GM12878 (cell line): ENCODE measurements at regions not wholly inside any gene's neighbourhood (a gene's known extent, or its start where the extent isn't known, plus 50 kb on each side); places are given as distances from the start of the nearest gene placed in this dataset.

Source experiments
- ATAC-seq: fragments of 200-7000 bp; cut with Tn5 transposase; 3 replicates; pipeline ENCODE4 v1.9.1; 2020; ENCODE audit warnings: mild to moderate bottlenecking, moderate library complexity
- BruUV-seq: library from RNA; stranded (reverse); fragments of 400-500 nt; replicated peaks from 2 replicates; lab custom pipeline; 2021; lab: Mats Ljungman, UMichigan
- CTCF ChIA-PET: fragments of 300-600 bp; sonication (Branson Sonifier 250); formaldehyde crosslinking; extraction: SDS; loops from one replicate; lab custom pipeline; 2021; ENCODE audit warnings: inconsistent platforms; lab: Yijun Ruan, JAX
- POLR2A ChIA-PET: fragments of 350-600 bp; formaldehyde crosslinking; extraction: SDS; loops from one replicate; lab custom pipeline; 2021; ENCODE audit warnings: inconsistent platforms; lab: Charles Lee
- RAD21 ChIA-PET: fragments of 300-600 bp; sonication (Branson Sonifier 250); formaldehyde crosslinking; loops from one replicate; lab custom pipeline; 2023; ENCODE audit warnings: antibody characterized with exemption; ENCODE audit not compliant: unreplicated experiment; lab: Charles Lee
- SMC1A ChIA-PET: fragments of 300-600 bp; sonication (Branson Sonifier 250); formaldehyde crosslinking; loops from one replicate; lab custom pipeline; 2023; ENCODE audit not compliant: unreplicated experiment, uncharacterized antibody; lab: Charles Lee
- DNase-seq: peaks from one replicate; pipeline ENCODE4 v3.0.0-alpha.2; 2011; ENCODE audit warnings: low read depth, low spot score
- FAIRE-seq: peaks from 3 replicates; lab custom pipeline; 2011; peaks lifted over from hg19 to GRCh38; lab: Jason Lieb, UNC
- H2AFZ ChIP-seq: 2 replicates; pipeline ENCODE4 v1.6.0; 2011; ENCODE audit warnings: low read depth, low read length, control low read depth; ENCODE audit not compliant: control insufficient read depth
- H3K27ac ChIP-seq: 2 replicates; pipeline ENCODE4 v1.5.1; 2011; ENCODE audit warnings: control low read depth; ENCODE audit not compliant: control insufficient read depth, insufficient read depth
- H3K27me3 ChIP-seq, 2 experiments: replicated peaks in 1 of 2; 2 replicates each; pipeline versions ENCODE4 v1.6.0 to v1.6.1; 2011; ENCODE audit warnings: low read length in 1 of 2; ENCODE audit not compliant: control insufficient read depth in 2 of 2, insufficient read depth in 2 of 2
- H3K36me3 ChIP-seq, 2 experiments: 2 replicates each; pipeline ENCODE4 v1.5.1; 2011; ENCODE audit warnings: low read length in 1 of 2; ENCODE audit not compliant: control insufficient read depth in 2 of 2, insufficient read depth in 2 of 2
- H3K4me1 ChIP-seq: 2 replicates; pipeline ENCODE4 v1.6.1; 2011; ENCODE audit warnings: mild to moderate bottlenecking, low read length, moderate library complexity, mixed read lengths; ENCODE audit not compliant: control insufficient read depth, insufficient read depth
- H3K4me2 ChIP-seq: 2 replicates; pipeline ENCODE4 v1.6.0; 2011; ENCODE audit warnings: control low read depth; ENCODE audit not compliant: control insufficient read depth, insufficient read depth
- H3K4me3 ChIP-seq: fragments of 200-600 bp; sonication (generic); 2 replicates; pipeline ENCODE4 v1.5.1; 2016
- H3K79me2 ChIP-seq: 2 replicates; pipeline ENCODE4 v1.6.0; 2011; ENCODE audit warnings: low read length; ENCODE audit not compliant: control insufficient read depth, insufficient read depth
- H3K9ac ChIP-seq: 2 replicates; pipeline ENCODE4 v1.8.0; 2011; ENCODE audit warnings: low read length, control low read depth, mixed read lengths; ENCODE audit not compliant: control insufficient read depth, insufficient read depth
- H3K9me3 ChIP-seq: replicated peaks from 3 replicates; pipeline ENCODE4 v1.5.1; 2011; ENCODE audit warnings: mild to moderate bottlenecking, low read length; ENCODE audit not compliant: control insufficient read depth, insufficient read depth
- H4K20me1 ChIP-seq: 2 replicates; pipeline ENCODE4 v1.6.0; 2011; ENCODE audit not compliant: control insufficient read depth, insufficient read depth
- CBX5 ChIP-seq: sonication (generic); IDR thresholded peaks from 2 replicates; pipeline ENCODE4 v1.6.1; 2016; ENCODE audit warnings: low read depth, moderate library complexity, mild to moderate bottlenecking, inconsistent platforms
- ETV6 ChIP-seq, 2 experiments: fragments of 450-650 bp in 1 of 2; IDR thresholded peaks in 1 of 2; conservative IDR thresholded peaks in 1 of 2; 2 replicates each; pipeline ENCODE4 v1.6.1; 2014; ENCODE audit warnings: antibody characterized with exemption in 1 of 2, borderline replicate concordance in 1 of 2, low read depth in 1 of 2, mild to moderate bottlenecking in 1 of 2, moderate library complexity in 1 of 2
- IKZF1 ChIP-seq: fragments of 450-650 bp; conservative IDR thresholded peaks from 2 replicates; pipeline ENCODE4 v1.6.1; 2017; ENCODE audit warnings: antibody characterized with exemption, mild to moderate bottlenecking
- MEF2A ChIP-seq: IDR thresholded peaks from 2 replicates; pipeline ENCODE4 v1.6.1; 2011; ENCODE audit warnings: low read depth, mild to moderate bottlenecking, low read length, moderate library complexity; ENCODE audit not compliant: insufficient read depth
- MTA3 ChIP-seq: IDR thresholded peaks from 2 replicates; pipeline ENCODE4 v1.6.1; 2012; ENCODE audit warnings: low read length, inconsistent platforms, borderline replicate concordance
- NFXL1 ChIP-seq: fragments of 450-650 bp; IDR thresholded peaks from 2 replicates; pipeline ENCODE4 v1.6.1; 2017; ENCODE audit warnings: antibody characterized with exemption, mild to moderate bottlenecking, borderline replicate concordance
- RB1 ChIP-seq: fragments of 450-650 bp; formaldehyde crosslinking; IDR thresholded peaks from 2 replicates; pipeline ENCODE4 v1.6.1; 2017; ENCODE audit warnings: mild to moderate bottlenecking, borderline replicate concordance
- STAT3 ChIP-seq: IDR thresholded peaks from 2 replicates; pipeline ENCODE4 v1.6.1; 2011; ENCODE audit warnings: low read depth, low read length, improper control_type of control experiment
- WGBS: methylation state at CpG from one replicate; pipeline ENCODE4 v1.1.6; 2016; ENCODE audit warnings: low lambda C conversion rate; ENCODE audit not compliant: insufficient replicate concordance, insufficient coverage; ENCODE audit errors: missing lambda C conversion rate; 5-methylcytosine and 5-hydroxymethylcytosine counted together
- in situ Hi-C: fragments of 300-500 bp; cut with MboI; formaldehyde crosslinking; loops from 9 replicates; pipeline ENCODE4 v1.14.3; 2018; ENCODE audit warnings: mixed read lengths
- intact Hi-C: fragments of 100-400 bp; cut with micrococcal nuclease; formaldehyde crosslinking; loops from one replicate; pipeline ENCODE4 v1.14.2; 2022; ENCODE audit not compliant: unreplicated experiment
- TF ChIP-seq, protein P1 (sequence below): fragments of 450-650 bp; IDR thresholded peaks from 2 replicates; pipeline ENCODE4 v1.6.1; 2017; ENCODE audit warnings: low read depth, mild to moderate bottlenecking, moderate library complexity
- TF ChIP-seq, protein P2 (sequence below): fragments of 450-650 bp; IDR thresholded peaks from 2 replicates; pipeline ENCODE4 v1.6.1; 2017; ENCODE audit warnings: mild to moderate bottlenecking, low read depth, inconsistent platforms; ENCODE audit not compliant: poor library complexity, severe bottlenecking
- TF ChIP-seq, protein P3 (sequence below): fragments of 450-650 bp; IDR thresholded peaks from 2 replicates; pipeline ENCODE4 v1.6.1; 2016; ENCODE audit warnings: mild to moderate bottlenecking, moderate library complexity, borderline replicate concordance
- TF ChIP-seq, protein P4 (sequence below): fragments of 450-650 bp; IDR thresholded peaks from 2 replicates; pipeline ENCODE4 v1.6.1; 2014; ENCODE audit warnings: mild to moderate bottlenecking
- TF ChIP-seq, protein P5 (sequence below): IDR thresholded peaks from 2 replicates; pipeline ENCODE4 v1.6.1; 2012; ENCODE audit warnings: low read depth, low read length, improper control_type of control experiment

DNA sequence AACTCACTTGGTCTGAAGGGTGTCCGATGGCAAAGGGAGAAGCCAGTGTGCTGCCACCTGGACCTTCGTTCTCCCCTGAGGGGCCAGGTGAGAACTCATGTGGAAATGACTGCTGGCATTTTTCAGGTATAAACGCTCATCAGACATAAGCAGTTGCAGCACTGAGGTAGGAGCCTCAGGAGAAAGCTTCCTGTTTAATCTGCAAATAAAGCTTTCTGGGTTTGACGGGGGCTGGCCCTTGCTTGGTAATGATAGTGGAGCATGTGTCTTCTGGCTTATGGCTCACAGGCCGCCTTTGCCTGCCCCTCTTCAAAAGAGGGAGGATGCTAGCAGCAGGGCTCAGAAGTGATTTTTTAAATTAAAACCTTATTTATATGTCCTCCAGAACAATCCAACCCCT lies 122.1 kb upstream of the SLC24A3 start:
- SMC1A ChIA-PET: no interaction called here
- BruUV-seq: no TSS peak
- Histone ChIP-seq H3K79me2 (no peaks in the 10 kb centered on the region), H3K4me1 (no peaks in the 10 kb centered on the region), H3K27ac (no peak overlapping the region), H3K4me3 (no peak overlapping the region), H4K20me1 (no peaks in the 10 kb centered on the region), H3K4me2 (no peak overlapping the region), H3K9me3 (no peaks in the 10 kb centered on the region; the same call in 2 of the 3 replicates), H3K27me3 (no peaks in the 10 kb centered on the region), H2AFZ (no peak overlapping the region), H3K36me3 (no peaks in the 10 kb centered on the region), H3K9ac (no peak overlapping the region)
- intact Hi-C loops: no loop called here
- RAD21 ChIA-PET: no interaction called here
- DNase-seq (no peak), FAIRE-seq (no peak), ATAC-seq (no peak)
- 17% methylated on average over 5 of the region's 5 CpGs for WGBS
- CTCF ChIA-PET: no interaction called here
- POLR2A ChIA-PET: no interaction called here
- in situ Hi-C loops: no loop called here
- TF ChIP-seq CBX5 (no peak), RB1 (no peak), NFXL1 (no peak), STAT3 (no peak), ETV6 (conservative IDR thresholded peaks at IDR 0.05 in 1 of 2, IDR thresholded peaks at IDR 0.05 in 1 of 2; ENCODE audit: borderline replicate concordance in 1 of 2, low read depth in 1 of 2) (no peak), IKZF1 (no peak), MTA3 (no peak), MEF2A (no peak)
- TF ChIP-seq, protein P1, sequence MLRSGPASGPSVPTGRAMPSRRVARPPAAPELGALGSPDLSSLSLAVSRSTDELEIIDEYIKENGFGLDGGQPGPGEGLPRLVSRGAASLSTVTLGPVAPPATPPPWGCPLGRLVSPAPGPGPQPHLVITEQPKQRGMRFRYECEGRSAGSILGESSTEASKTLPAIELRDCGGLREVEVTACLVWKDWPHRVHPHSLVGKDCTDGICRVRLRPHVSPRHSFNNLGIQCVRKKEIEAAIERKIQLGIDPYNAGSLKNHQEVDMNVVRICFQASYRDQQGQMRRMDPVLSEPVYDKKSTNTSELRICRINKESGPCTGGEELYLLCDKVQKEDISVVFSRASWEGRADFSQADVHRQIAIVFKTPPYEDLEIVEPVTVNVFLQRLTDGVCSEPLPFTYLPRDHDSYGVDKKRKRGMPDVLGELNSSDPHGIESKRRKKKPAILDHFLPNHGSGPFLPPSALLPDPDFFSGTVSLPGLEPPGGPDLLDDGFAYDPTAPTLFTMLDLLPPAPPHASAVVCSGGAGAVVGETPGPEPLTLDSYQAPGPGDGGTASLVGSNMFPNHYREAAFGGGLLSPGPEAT: no peak
- TF ChIP-seq, protein P2, sequence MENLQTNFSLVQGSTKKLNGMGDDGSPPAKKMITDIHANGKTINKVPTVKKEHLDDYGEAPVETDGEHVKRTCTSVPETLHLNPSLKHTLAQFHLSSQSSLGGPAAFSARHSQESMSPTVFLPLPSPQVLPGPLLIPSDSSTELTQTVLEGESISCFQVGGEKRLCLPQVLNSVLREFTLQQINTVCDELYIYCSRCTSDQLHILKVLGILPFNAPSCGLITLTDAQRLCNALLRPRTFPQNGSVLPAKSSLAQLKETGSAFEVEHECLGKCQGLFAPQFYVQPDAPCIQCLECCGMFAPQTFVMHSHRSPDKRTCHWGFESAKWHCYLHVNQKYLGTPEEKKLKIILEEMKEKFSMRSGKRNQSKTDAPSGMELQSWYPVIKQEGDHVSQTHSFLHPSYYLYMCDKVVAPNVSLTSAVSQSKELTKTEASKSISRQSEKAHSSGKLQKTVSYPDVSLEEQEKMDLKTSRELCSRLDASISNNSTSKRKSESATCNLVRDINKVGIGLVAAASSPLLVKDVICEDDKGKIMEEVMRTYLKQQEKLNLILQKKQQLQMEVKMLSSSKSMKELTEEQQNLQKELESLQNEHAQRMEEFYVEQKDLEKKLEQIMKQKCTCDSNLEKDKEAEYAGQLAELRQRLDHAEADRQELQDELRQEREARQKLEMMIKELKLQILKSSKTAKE: no peak
- TF ChIP-seq, protein P3, sequence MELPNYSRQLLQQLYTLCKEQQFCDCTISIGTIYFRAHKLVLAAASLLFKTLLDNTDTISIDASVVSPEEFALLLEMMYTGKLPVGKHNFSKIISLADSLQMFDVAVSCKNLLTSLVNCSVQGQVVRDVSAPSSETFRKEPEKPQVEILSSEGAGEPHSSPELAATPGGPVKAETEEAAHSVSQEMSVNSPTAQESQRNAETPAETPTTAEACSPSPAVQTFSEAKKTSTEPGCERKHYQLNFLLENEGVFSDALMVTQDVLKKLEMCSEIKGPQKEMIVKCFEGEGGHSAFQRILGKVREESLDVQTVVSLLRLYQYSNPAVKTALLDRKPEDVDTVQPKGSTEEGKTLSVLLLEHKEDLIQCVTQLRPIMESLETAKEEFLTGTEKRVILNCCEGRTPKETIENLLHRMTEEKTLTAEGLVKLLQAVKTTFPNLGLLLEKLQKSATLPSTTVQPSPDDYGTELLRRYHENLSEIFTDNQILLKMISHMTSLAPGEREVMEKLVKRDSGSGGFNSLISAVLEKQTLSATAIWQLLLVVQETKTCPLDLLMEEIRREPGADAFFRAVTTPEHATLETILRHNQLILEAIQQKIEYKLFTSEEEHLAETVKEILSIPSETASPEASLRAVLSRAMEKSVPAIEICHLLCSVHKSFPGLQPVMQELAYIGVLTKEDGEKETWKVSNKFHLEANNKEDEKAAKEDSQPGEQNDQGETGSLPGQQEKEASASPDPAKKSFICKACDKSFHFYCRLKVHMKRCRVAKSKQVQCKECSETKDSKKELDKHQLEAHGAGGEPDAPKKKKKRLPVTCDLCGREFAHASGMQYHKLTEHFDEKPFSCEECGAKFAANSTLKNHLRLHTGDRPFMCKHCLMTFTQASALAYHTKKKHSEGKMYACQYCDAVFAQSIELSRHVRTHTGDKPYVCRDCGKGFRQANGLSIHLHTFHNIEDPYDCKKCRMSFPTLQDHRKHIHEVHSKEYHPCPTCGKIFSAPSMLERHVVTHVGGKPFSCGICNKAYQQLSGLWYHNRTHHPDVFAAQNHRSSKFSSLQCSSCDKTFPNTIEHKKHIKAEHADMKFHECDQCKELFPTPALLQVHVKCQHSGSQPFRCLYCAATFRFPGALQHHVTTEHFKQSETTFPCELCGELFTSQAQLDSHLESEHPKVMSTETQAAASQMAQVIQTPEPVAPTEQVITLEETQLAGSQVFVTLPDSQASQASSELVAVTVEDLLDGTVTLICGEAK: no peak
- TF ChIP-seq, protein P4, sequence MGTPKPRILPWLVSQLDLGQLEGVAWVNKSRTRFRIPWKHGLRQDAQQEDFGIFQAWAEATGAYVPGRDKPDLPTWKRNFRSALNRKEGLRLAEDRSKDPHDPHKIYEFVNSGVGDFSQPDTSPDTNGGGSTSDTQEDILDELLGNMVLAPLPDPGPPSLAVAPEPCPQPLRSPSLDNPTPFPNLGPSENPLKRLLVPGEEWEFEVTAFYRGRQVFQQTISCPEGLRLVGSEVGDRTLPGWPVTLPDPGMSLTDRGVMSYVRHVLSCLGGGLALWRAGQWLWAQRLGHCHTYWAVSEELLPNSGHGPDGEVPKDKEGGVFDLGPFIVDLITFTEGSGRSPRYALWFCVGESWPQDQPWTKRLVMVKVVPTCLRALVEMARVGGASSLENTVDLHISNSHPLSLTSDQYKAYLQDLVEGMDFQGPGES: no peak
- TF ChIP-seq, protein P5, sequence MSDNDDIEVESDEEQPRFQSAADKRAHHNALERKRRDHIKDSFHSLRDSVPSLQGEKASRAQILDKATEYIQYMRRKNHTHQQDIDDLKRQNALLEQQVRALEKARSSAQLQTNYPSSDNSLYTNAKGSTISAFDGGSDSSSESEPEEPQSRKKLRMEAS: no peak
